Fibroblast of lung (primary cell): ENCODE measurements at regions not wholly inside any gene's neighbourhood (a gene's known extent, or its start where the extent isn't known, plus 50 kb on each side); places are given as distances from the start of the nearest gene placed in this dataset.

Experiments
- DNase-seq, 2 donors: peaks; one replicate each; pipeline versions ENCODE4 v3.0.0 to v3.0.0-alpha.2; 2010; ENCODE audit warnings: low read depth in 2 of 2
- H2AFZ ChIP-seq: 2 replicates; pipeline ENCODE4 v1.5.1; 2012; ENCODE audit warnings: low read length, control low read depth, inconsistent platforms
- H3K27ac ChIP-seq: 2 replicates; pipeline ENCODE4 v1.5.1; 2011; ENCODE audit warnings: low read length, control low read depth; ENCODE audit not compliant: insufficient read depth
- H3K27me3 ChIP-seq: 2 replicates; pipeline ENCODE4 v1.5.1; 2011; ENCODE audit warnings: mild to moderate bottlenecking, low read length; ENCODE audit not compliant: control insufficient read depth, insufficient read depth
- H3K36me3 ChIP-seq: 2 replicates; pipeline ENCODE4 v1.5.1; 2011; ENCODE audit warnings: low read length; ENCODE audit not compliant: control insufficient read depth, insufficient read depth
- H3K4me1 ChIP-seq: 2 replicates; pipeline ENCODE4 v1.5.1; 2011; ENCODE audit warnings: low read length; ENCODE audit not compliant: control insufficient read depth, insufficient read depth; ENCODE audit errors: extremely low read depth
- H3K4me2 ChIP-seq: 2 replicates; pipeline ENCODE4 v1.5.1; 2011; ENCODE audit warnings: low read length, control low read depth; ENCODE audit not compliant: insufficient read depth; ENCODE audit errors: extremely low read depth
- H3K4me3 ChIP-seq, 4 experiments: fragments of 200-600 bp in 1 of 4; sonication (generic) in 1 of 4; replicated peaks in 1 of 4; 2 replicates each; pipeline ENCODE4 v1.5.1; 2011 to 2016; ENCODE audit warnings: low read length in 4 of 4, low read depth in 3 of 4, mild to moderate bottlenecking in 3 of 4, control low read depth in 2 of 4, inconsistent platforms in 1 of 4, mixed read lengths in 1 of 4; ENCODE audit not compliant: insufficient read depth in 1 of 4; ENCODE audit errors: control extremely low read depth in 1 of 4
- H3K79me2 ChIP-seq: 2 replicates; pipeline ENCODE4 v1.5.1; 2012; ENCODE audit warnings: mild to moderate bottlenecking, low read length, inconsistent platforms; ENCODE audit not compliant: control insufficient read depth, insufficient read depth
- H3K9ac ChIP-seq: 2 replicates; pipeline ENCODE4 v1.5.1; 2011; ENCODE audit warnings: mild to moderate bottlenecking, low read length, control low read depth; ENCODE audit not compliant: insufficient read depth
- H3K9me3 ChIP-seq: 2 replicates; pipeline ENCODE4 v1.5.1; 2012; ENCODE audit warnings: low read depth, low read length; ENCODE audit not compliant: control insufficient read depth, insufficient read depth
- H4K20me1 ChIP-seq: 2 replicates; pipeline ENCODE4 v1.5.1; 2011; ENCODE audit warnings: low read length; ENCODE audit not compliant: control insufficient read depth, insufficient read depth; ENCODE audit errors: extremely low read depth
- CTCF ChIP-seq, 2 donors: IDR thresholded peaks in 1 of 2; conservative IDR thresholded peaks in 1 of 2; 1 replicate in 1 of 2; 2 replicates in 1 of 2; pipeline ENCODE4 v1.5.1; 2011 to 2012; ENCODE audit warnings: low read length in 2 of 2, control low read depth in 1 of 2, inconsistent platforms in 1 of 2, low read depth in 1 of 2, mild to moderate bottlenecking in 1 of 2
- EZH2 ChIP-seq: IDR thresholded peaks from 2 replicates; pipeline ENCODE4 v1.5.1; 2012; ENCODE audit warnings: low read length, control low read depth, mild to moderate bottlenecking; ENCODE audit errors: missing control alignments

GRCh38 chr3:168693870-168694269 is 598.1 kb upstream of the GOLIM4 start:
- Histone ChIP-seq H3K36me3 (no peaks in the 10 kb centered on the region), H3K9me3 (no peaks in the 10 kb centered on the region), H3K4me1 (no peaks in the 10 kb centered on the region), H3K27me3 (no peaks in the 10 kb centered on the region), H3K79me2 (no peaks in the 10 kb centered on the region), H3K9ac (no peak overlapping the region), H3K27ac (no peak overlapping the region), H3K4me2 (no peak overlapping the region), H4K20me1 (no peaks in the 10 kb centered on the region), H3K4me3 (no peak overlapping the region), H2AFZ (no peak overlapping the region)
- DNase-seq: no peak
- TF ChIP-seq CTCF (conservative IDR thresholded peaks at IDR 0.05 in 1 of 2, IDR thresholded peaks at IDR 0.05 in 1 of 2; ENCODE audit: low read depth in 1 of 2, low read length in 2 of 2): no peak
- no peak for TF ChIP-seq EZH2

- DNase-seq: no peak
- Histone ChIP-seq H3K9me3 (no peaks in the 10 kb centered on the region), H3K9ac (no peak overlapping the region), H3K27ac (no peak overlapping the region), H3K79me2 (no peaks in the 10 kb centered on the region), H2AFZ (no peak overlapping the region), H3K36me3 (no peaks in the 10 kb centered on the region), H4K20me1 (no peaks in the 10 kb centered on the region), H3K4me1 (no peaks in the 10 kb centered on the region), H3K4me2 (no peak overlapping the region), H3K4me3 (no peak overlapping the region), H3K27me3 (no peaks in the 10 kb centered on the region)
- TF ChIP-seq CTCF (conservative IDR thresholded peaks at IDR 0.05 in 1 of 2, IDR thresholded peaks at IDR 0.05 in 1 of 2; ENCODE audit: low read depth in 1 of 2, low read length in 2 of 2): no peak
- no peak for TF ChIP-seq EZH2
Measured at GRCh38 chr3:168688267-168688666, 592.5 kb upstream of the GOLIM4 start.

- Histone ChIP-seq H3K9me3 (no peaks in the 10 kb centered on the region), H3K79me2 (no peaks in the 10 kb centered on the region), H3K27ac (no peak overlapping the region), H3K4me2 (no peak overlapping the region), H3K36me3 (no peaks in the 10 kb centered on the region), H4K20me1 (no peaks in the 10 kb centered on the region), H3K27me3 (no peaks in the 10 kb centered on the region), H3K4me1 (no peaks in the 10 kb centered on the region), H2AFZ (no peak overlapping the region), H3K4me3 (no peak overlapping the region), H3K9ac (no peak overlapping the region)
- TF ChIP-seq CTCF (conservative IDR thresholded peaks at IDR 0.05 in 1 of 2, IDR thresholded peaks at IDR 0.05 in 1 of 2; ENCODE audit: low read depth in 1 of 2, low read length in 2 of 2) (no peak), EZH2 (no peak)
- DNase-seq: no peak
Measured at GRCh38 chr3:168684519-168684918, 588.8 kb upstream of the GOLIM4 start.
